HG03039 (cell line): ENCODE measurements at regions not wholly inside any gene's neighbourhood (a gene's known extent, or its start where the extent isn't known, plus 50 kb on each side); places are given as distances from the start of the nearest gene placed in this dataset.

Source experiments
- ATAC-seq: cut with Tn5 transposase; IDR thresholded peaks from one replicate; pipeline ENCODE4 v1.9.1; 2021; ENCODE audit warnings: mild to moderate bottlenecking, moderate library complexity; ENCODE audit not compliant: unreplicated experiment

DNA sequence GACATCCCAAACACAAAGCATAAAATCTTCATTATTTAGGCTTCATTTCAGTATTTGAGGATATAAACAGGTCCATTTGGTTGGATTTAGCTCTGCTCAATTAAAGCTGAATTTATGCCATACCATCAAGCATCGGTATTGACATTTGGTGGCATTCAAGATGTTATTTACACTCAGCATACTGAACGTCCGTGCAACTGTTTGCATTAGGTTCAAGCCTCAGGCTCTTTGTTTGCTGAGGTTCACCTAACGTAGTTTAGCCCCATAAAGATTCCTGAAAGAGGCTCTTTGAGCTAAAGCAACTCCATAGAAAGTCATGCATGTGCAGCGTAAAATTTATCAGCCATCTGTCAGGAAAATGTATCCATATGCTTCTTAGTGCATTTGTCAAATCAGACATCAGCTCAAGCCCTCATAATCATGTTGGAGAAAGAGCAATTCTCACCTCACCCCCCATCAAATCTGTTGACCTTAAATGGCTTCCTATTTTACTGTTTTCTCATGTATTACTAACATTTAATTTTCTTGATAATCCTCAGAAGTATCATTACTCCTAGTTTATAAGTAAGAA lies 366.9 kb downstream of the EPHA4 start:
- ATAC-seq: no peak

DNA sequence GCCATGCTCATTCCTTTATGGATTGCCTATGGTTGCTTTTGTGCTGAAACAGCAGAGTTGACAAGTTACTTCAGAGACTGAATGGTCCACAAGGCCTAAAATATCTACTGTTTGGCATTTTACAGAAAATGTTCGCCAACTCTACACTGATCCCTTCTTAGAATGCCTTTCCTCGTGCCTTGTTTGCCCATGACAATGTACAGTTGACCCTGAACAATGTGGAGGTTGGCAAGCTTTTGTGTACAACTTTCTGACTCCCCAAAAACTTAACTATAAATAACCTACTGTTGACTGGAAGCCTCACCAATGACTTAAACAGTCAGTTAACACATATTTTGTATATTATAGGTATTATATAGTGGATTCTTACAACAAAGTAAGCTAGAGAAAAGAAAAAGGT lies 361.4 kb downstream of the EPHA4 start:
- no peak for ATAC-seq

DNA sequence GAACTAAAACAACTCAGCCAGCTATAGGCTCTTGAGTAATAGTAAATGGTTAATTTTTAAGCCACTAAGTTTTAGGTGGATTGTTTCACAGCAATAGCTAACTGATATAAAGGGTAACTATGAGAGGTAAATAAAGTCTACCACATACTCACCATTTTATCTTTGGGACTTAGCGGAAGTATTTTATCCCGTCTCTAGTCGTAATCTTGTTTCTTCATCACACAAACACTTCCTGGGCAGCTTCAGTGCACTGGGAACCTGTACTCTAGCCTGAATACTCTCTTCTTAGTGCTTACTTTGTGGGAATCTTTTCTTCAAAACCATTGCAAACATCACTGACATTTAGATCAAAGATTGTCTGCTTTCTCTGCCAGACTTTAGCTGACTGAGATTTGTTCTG lies 360.5 kb downstream of the EPHA4 start:
- no peak for ATAC-seq

DNA sequence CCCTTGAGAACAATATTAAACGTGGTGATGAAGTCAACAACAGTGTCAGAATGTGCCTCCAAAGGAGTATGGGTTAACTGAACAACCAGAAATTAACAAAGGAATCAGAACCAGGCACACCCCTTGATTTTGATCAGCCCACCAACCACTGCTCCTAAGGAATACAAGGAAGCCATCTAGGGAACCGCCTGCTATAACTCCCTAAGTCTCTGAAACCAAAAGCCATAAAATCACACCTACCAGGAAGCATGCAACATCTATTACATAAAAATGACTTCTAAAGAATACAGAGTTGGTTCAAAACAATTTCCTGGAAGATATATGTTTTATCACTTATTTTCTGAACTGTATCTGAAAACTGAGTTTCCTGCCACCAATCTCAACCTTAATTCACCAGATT lies 360.0 kb downstream of the EPHA4 start:
- ATAC-seq: no peak

DNA sequence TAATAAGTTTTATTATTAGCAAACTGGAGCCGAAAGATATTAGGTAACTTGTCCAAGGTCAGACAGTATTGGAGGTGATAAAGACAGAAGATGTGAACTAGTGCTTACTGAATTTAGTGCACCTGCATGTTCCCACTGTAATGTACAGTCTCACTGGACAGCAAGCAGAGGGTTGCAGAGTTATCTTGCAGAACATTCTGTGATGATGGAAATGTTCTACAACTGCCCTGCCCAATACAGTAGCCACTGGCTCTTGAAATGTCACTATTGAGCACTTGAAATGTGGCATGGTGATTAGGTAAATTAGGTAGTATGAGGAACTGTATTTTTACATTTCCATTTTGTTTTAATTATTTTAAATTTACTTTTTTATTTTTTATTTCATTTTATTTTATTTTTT lies 356.6 kb downstream of the EPHA4 start:
- ATAC-seq: no peak

DNA sequence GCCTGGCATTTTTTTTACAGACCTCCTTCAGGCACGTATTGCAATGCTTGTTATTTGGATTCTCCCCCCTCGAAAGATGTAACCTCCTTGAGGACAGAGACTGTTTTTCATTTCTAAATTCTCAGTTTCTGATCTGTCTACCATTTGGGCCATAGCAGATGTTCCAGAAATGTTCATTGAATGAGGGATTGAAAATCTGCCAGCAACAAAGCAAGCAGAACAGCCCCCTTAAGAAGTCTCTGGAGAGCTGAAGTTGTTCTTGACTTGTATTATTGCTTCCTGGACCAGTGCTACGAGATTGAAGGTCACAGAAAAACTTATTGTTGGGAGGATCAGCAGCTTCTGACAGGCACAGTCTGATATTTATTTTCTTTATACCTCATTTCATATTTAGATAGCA lies 355.5 kb downstream of the EPHA4 start:
- no peak for ATAC-seq

DNA sequence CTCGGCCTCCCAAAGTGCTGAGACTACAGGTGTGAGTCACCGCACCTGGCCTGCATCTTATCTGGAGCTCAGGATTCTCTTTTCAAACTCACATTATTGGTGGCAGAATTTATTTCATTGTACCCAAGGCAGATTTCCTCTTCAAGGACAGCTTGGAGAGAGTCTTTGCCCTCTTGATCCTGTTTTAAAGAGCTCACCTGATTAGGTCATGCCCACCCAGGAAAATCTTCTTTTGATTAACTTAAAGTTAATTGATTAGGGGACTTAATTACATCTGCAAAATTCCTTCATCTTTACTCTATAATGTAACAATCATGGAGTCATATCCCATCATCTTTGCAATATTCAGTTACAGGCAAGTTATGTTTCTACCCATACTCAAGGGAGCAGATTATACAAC lies 346.4 kb downstream of the EPHA4 start:
- no peak for ATAC-seq

DNA sequence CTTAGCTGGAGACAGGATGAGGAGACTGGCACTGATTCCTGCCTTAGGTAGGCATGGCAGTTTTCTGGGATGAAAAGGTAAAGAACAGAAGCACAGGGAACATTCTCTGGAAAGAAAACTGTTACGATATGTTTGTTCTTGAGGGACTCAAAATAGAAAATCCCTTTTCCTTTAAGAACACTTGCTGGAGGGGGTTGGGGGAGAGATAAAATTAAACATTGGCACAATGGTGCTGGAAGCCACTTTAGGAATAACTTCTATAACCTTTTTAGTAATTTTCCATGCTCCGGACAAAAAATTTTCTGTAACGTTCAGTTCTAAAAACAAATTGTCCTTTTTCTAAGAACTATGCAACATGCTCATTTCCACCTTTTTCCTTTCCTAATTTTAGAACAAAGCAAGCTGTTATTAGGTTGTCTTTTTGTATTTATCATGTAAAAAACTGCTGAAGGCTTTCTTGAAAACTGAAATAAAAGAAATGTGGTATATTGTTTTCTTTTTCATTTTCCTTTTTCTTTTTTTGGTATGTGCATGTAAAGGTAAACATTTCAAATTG lies 343.8 kb downstream of the EPHA4 start:
- no peak for ATAC-seq

DNA sequence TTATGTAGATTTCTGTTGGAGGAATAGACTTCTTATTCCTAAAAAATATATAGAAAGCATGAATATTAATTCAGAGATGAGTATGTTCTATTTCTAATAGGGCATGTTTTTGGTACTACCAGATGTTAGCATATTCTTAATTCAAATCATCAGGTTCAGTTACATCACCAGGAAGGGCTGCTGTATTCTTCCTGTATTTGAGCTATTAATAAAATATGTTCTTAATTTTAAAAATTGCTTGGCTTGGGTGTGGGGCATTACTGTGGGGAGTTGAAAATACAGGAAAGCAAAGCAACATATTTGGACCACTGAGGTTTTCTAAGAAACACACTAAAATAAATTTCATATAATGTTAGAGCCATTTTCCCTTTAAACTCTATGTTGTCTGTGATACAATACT lies 343.0 kb downstream of the EPHA4 start:
- ATAC-seq: no peak

DNA sequence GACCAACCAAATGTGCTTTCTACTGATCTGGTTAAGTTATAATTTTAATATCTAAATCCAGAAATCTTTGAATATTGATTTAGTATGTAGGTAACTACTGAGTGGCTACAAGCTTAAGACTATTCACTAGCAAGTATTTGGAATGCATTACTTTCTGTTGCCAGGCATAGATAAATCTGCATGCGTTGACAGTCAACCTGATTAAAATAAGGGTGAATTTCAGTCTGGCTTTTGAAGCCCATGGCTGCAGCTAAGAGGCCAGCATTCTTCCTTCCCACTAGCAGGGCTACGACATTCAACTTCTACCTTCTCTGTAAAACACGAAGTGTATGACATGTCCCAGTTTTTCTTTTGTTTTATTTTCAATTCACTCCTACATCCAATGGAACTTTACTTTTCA lies 340.6 kb downstream of the EPHA4 start:
- no peak for ATAC-seq

DNA sequence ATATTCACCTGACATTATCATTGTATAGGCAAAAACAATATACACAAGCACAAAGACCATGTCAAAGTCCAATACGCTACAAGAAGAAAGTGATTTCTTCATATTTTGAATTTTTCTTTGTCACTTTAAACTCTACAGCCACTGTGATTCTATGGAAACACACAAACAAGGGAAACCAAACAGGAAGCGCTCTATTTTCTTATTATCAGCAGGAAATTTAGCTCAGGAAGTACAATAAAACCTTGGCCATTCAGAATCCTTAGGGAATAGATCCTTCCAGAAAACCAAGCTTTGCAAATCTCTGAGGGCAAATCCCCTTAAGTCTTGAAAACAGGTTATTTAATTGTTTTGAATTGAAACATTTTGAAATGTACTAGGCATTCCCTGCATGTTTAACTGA lies 336.2 kb downstream of the EPHA4 start:
- ATAC-seq: no peak

DNA sequence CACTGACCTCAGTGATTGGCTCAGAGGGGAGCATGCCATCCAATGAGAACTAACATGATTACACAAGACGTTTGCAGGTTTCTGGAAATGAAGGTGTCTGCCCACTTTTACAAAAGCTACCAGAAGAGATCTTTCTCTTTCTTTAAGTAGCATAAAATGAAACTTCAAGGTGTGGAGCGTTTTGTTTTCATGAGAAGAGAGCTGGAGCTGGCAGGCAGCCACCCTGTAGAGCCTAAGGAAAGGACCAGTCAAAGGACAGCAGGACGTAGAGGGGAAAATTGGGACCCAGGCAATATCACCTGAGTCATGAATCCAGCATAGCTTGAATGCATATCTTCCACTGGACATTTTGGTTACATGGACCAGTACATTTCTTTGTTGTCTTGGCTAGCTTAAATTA lies 331.0 kb downstream of the EPHA4 start:
- ATAC-seq: no peak

DNA sequence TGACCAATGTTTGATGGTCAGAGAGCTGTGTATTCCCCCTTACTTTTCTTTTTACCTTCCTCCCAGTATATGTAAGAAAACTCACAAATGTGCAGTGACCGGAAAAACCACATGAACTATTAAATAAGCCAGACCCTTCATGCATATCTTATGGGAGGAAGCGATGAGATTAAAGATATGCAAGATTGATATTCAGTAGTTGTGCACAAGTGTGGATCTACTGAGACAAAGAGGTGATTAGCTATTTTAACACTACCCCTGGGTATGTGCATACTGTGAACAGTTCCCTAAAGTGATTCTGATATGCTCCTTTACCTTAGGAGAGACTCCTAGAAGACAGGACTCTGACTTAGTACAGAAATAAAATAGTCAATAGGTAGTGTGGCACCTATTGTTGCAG lies 328.3 kb downstream of the EPHA4 start:
- no peak for ATAC-seq

DNA sequence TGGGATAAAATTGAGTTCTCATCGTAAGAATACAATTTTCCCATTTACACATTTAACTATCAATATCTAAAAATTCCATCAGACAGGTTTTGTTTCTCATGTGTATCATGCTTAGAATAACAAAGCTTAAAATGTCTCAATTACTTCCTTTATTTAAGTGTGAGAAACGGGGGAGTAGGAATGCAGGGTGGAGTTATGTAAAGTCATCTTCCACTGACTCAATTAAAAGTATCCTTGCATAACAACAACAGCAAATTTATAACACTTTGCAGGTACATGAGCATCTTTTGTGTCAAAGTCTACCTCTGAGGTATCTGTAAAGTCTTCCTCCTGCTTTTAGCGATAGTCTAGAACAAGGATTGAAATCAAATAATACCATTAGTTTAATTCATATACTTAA lies 327.1 kb downstream of the EPHA4 start:
- no peak for ATAC-seq

DNA sequence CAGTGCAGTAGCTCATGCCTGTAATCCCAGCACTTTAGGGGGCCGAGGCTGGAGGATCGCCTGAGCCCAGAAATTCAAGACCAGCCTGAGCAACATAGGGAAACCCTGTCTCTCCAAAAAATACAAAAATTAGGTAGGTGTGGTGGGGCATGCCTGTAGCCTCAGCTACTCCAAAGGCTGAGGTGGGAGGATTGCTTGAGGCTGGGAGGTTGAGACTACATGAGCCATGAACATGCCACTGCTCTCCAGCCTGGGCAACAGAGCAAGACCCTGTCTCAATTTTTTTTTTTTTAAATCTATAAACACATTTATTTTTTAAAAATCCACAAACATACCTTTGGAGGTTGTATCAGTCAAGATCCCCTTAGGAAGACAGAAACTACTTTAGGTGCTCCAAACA lies 326.3 kb downstream of the EPHA4 start:
- ATAC-seq: no peak

DNA sequence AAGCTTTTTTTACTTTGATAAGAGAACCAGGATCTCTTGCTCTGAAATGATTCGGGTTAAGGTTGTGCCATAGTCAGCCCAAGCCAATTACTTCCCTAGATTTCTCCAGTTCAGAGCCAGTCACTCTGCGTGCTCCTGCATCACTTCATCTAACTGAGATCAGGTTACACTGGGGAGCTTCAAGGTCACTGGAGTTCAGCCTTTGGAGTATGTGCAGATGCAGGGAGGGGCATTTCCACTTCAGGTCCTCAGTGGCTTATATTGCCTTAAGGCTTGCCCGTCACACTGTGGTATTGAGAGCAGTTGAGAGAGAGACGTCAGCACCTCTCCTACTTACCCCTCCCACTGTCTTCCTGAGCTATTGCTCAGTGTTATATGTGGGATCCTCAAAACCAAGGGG lies 317.8 kb downstream of the EPHA4 start:
- no peak for ATAC-seq

DNA sequence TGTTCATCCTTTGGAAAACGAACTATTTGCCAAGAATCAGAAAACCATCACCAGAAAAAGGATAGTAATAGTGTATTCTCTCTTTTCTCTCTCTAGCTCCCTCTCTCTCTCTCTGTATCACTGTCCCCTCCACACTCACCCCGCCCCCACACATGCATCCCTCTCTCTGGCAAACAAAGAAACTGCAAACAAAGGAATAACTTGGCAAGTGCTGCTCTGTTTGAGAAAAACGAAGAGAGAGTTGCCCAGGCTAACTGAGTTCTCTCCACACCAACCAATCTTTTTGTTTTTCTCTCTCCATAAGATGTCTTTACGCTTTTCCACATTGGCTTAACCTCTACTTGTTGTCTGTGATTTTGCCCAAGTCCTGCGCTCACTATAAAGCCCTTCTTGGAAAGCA lies 316.2 kb downstream of the EPHA4 start:
- ATAC-seq: no peak

DNA sequence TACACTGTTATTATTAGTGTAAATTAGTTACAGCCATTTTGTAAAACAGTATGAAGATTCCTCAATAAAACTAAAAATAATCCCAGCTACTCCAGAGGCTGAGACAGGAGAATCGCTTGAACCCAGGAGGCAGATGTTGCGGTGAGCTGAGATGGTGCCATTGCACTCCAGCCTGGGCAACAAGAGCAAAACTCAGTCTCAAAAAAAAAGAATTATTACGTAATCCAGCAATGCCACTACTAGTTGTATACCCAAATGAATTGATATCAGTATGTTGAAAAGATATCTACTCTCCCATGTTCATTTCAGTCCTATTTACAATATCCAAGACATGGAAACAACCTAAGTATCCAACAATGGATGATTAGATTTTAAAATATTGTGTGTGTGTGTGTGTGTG lies 313.6 kb downstream of the EPHA4 start:
- ATAC-seq: no peak

DNA sequence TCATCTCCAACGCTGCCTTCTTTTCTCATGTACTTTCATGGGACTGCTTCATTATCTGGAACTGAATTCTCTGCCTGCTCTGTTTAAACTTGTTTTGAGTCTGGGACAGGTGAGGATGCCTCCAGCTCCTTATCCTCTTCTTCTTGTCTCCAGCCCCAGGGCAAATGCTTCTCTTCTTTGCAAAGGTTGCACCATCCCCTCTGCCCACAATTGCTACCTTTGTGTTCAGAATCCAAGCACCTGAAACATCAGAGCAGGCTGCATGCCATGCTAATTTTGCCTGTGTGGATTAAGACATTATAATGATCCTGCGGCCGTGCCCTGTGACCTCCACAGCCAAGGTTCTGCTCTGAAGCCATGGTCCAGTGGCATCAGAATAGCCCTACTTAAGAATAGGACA lies 309.5 kb downstream of the EPHA4 start:
- no peak for ATAC-seq

DNA sequence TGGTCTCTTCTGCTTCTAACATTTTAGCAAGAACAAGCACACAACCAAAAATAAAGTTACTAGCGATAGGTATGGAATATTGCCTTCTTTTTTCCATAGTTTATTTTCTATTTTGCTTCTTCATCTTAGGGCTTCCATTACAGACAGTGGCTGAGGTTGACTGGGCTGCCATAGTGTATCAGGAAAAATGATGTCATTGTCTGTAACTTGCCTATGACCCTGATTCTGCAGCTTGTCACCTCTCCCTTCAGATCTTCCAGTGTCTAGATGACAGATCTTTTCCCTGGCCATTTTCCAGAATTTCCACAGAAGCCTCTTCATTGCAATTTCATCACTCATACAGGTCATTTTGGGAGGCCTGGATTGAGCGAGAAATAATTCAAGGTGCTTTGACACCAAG lies 308.5 kb downstream of the EPHA4 start:
- no peak for ATAC-seq

DNA sequence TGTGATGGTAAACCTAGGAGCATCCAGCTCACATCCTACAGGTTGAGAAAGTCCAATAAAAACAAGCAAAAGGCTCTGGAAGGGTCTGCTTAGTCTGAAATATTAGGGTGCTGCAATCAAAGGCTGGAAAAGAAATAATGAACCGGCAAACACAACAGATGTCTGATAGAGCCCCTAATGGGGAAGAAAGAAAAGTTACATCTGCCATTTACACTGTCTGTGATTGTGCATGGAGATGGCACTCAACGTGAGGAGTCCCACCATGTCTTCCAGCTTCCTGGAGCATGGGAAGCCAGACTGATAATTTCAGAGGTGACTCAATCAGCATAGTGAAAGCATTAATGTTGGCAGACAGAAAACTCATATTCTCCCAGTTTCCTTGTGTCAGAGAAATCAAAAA lies 307.8 kb downstream of the EPHA4 start:
- ATAC-seq: no peak

DNA sequence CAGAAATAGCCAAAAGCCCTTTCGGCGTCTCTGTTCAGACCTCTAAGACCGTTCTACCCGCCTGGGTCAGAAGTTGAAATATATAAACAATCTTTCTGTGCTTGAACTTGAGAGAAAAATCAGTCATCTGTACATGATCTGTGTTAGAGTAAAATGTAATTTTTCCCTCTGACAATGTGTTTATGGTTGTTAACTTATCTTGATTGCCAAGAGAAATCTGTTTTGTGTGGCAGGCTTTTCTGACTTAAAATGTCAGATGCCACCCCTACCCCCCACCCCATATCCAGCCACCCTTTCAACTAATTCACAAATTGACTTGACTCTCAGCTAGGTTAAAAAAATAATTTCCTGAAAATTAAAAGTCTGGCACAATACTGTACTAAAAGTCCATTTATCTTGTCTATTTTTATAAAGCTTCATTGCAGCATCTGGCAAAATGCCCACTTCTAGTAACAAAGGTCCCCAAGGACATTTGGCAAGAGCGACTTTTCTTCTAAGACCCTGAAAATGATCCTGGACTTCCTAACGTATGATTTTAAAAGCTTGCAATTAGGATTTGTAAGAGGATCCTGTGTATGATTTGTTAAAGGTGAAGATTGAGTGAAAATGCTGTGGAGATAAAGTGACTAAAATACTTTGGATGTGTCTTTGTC lies 304.2 kb downstream of the EPHA4 start:
- no peak for ATAC-seq

DNA sequence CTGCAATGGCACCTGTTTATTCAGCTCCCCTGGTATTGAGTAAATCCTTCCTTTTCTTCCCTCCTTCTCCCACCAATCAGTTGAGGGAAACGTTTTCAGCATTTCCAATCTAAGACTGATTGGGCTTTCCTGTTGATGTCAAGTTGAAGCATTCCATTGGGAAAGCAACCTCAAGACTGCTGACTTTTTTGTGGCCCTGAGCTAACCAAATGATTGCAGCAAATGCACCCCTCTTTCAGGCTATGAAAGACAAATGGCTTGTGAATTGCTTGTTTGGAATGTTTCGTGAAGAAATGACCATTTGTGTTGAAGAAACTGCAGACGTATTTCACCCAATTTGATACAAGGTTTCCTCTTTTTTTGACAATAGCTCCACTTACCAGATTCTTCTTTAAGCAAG lies 303.5 kb downstream of the EPHA4 start:
- ATAC-seq: no peak
